ENCODE measurements at regions not wholly inside any gene's neighbourhood (a gene's known extent, or its start where the extent isn't known, plus 50 kb on each side); places are given as distances from the start of the nearest gene placed in this dataset.

DNA sequence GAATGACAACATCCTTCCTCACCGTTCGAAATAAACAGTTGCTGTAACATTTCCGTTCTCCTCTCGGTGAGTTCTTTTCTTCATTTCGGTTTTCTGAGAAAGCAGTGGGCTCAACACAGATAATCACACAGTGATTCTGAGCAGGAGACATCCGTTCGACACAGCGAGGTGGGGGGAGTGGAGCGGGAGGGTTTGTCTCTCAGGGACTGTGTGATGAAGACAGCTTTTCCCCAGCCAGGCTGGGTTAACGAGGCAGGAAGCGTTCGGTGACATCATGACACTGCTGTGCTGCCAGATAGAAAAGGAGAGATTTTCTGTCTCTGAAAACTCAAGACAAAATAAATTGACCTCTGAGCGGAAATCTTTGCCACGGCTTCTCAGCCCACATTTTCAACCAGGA lies 119.3 kb downstream of the CRLF2 start:
- no TSS peak for BruUV-seq (replicated peaks)

More for the DNA sequence above, 119.3 kb downstream of the CRLF2 start:
- Histone ChIP-seq H3K9me3 (replicated peaks; ENCODE audit: control insufficient read depth, insufficient read depth, low read depth, low read length) (no peaks in the 10 kb centered on the region), H3K9ac (ENCODE audit: insufficient read depth in 1 of 2, low read depth in 2 of 2, low read length in 2 of 2) (no peak overlapping the region), H3K4me1 (replicated peaks in 1 of 2; ENCODE audit: control insufficient read depth in 2 of 2, insufficient read depth in 2 of 2, low read length in 2 of 2) (no peaks in the 10 kb centered on the region), H3K27ac (ENCODE audit: extremely low read depth, low read depth, low read length) (no peak overlapping the region), H3K4me2 (ENCODE audit: insufficient read depth, low read length) (no peak overlapping the region), H3K27me3 (ENCODE audit: control insufficient read depth in 2 of 2, insufficient read depth in 2 of 2, low read length in 2 of 2) (peaks cover 0 to 15% of the 10 kb centered on the region in 2 experiments; a peak in 3 of 5 replicates), H3K4me3 (no peak overlapping the region), H3K79me2 (ENCODE audit: control insufficient read depth, insufficient read depth, low read length) (no peaks in the 10 kb centered on the region), H3K9me1 (ENCODE audit: control insufficient read depth, insufficient read depth, low read length) (no peaks in the 10 kb centered on the region), H2AFZ (ENCODE audit: low read depth, low read length) (no peak overlapping the region), H3K36me3 (ENCODE audit: control insufficient read depth, insufficient read depth, low read length) (no peaks in the 10 kb centered on the region), H4K20me1 (replicated peaks; ENCODE audit: control insufficient read depth, insufficient read depth, low read length) (no peaks in the 10 kb centered on the region)
- CTCF ChIA-PET (ENCODE audit: low intra/inter-chr PET ratio) = no interaction called here
- POLR2A ChIA-PET = no interaction called here
- in situ Hi-C loops (cut with MboI) (no loop called here), intact Hi-C loops (cut with micrococcal nuclease) (no loop called here)
- no peak for FAIRE-seq
- WGBS (ENCODE audit: insufficient coverage, low coverage, missing lambda C conversion rate) = 1% methylated on average over 14 of the region's 14 CpGs
- TF ChIP-seq GABPB2 (CRISPR knock-in tag; conservative IDR thresholded peaks at IDR 0.05) (no peak), HNRNPLL (IDR thresholded peaks at IDR 0.05; ENCODE audit: low read depth, low read length, poor library complexity, severe bottlenecking) (no peak), ZBTB7A (IDR thresholded peaks at IDR 0.05; ENCODE audit: borderline replicate concordance, control insufficient read depth, low read depth, low read length) (no peak), HEY1 (CRISPR knock-in tag; IDR thresholded peaks at IDR 0.05; ENCODE audit: borderline replicate concordance) (no peak), KAT7 (CRISPR knock-in tag; IDR thresholded peaks at IDR 0.05; ENCODE audit: borderline replicate concordance) (no peak)
- TF ChIP-seq, protein P1, sequence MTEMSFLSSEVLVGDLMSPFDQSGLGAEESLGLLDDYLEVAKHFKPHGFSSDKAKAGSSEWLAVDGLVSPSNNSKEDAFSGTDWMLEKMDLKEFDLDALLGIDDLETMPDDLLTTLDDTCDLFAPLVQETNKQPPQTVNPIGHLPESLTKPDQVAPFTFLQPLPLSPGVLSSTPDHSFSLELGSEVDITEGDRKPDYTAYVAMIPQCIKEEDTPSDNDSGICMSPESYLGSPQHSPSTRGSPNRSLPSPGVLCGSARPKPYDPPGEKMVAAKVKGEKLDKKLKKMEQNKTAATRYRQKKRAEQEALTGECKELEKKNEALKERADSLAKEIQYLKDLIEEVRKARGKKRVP (CRISPR knock-in tag; IDR thresholded peaks at IDR 0.05) = no peak
- TF ChIP-seq, protein P2, sequence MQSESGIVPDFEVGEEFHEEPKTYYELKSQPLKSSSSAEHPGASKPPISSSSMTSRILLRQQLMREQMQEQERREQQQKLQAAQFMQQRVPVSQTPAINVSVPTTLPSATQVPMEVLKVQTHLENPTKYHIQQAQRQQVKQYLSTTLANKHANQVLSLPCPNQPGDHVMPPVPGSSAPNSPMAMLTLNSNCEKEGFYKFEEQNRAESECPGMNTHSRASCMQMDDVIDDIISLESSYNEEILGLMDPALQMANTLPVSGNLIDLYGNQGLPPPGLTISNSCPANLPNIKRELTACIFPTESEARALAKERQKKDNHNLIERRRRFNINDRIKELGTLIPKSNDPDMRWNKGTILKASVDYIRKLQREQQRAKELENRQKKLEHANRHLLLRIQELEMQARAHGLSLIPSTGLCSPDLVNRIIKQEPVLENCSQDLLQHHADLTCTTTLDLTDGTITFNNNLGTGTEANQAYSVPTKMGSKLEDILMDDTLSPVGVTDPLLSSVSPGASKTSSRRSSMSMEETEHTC (IDR thresholded peaks at IDR 0.05) = no peak
- TF ChIP-seq, protein P3, sequence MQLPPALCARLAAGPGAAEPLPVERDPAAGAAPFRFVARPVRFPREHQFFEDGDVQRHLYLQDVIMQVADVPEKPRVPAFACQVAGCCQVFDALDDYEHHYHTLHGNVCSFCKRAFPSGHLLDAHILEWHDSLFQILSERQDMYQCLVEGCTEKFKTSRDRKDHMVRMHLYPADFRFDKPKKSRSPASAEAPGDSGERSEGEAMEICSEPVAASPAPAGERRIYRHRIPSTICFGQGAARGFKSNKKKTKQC (CRISPR knock-in tag; IDR thresholded peaks at IDR 0.05) = no peak
- ATAC-seq = no peak
- DNase-seq (ENCODE audit: extremely low read depth in 1 of 4, low spot score in 3 of 4) = no peak
